Loucy (cell line): ENCODE measurements at regions not wholly inside any gene's neighbourhood (a gene's known extent, or its start where the extent isn't known, plus 50 kb on each side); places are given as distances from the start of the nearest gene placed in this dataset.

Experiments used
- H2AFZ ChIP-seq: fragments of 200-600 bp; sonication (generic); 2 replicates; pipeline ENCODE4 v1.6.0; 2016; ENCODE audit warnings: antibody characterized with exemption, mild to moderate bottlenecking, low read length, moderate library complexity
- H3F3A ChIP-seq: fragments of 200-600 bp; 2 replicates; pipeline ENCODE4 v1.6.0; 2016; ENCODE audit warnings: antibody characterized with exemption, low read depth, mild to moderate bottlenecking
- H3K27me3 ChIP-seq: fragments of 200-600 bp; sonication (generic); 2 replicates; pipeline ENCODE4 v1.6.1; 2014; ENCODE audit warnings: low read length, mild to moderate bottlenecking; ENCODE audit not compliant: insufficient read depth, poor library complexity, severe bottlenecking
- H3K36me3 ChIP-seq: fragments of 200-600 bp; sonication (generic); 2 replicates; pipeline ENCODE4 v1.6.1; 2016; ENCODE audit warnings: low read length; ENCODE audit not compliant: insufficient read depth
- H3K4me1 ChIP-seq: fragments of 200-600 bp; sonication (generic); 2 replicates; pipeline ENCODE4 v1.5.1; 2014; ENCODE audit warnings: low read length, mild to moderate bottlenecking; ENCODE audit not compliant: insufficient read depth, poor library complexity, severe bottlenecking
- H3K4me2 ChIP-seq: fragments of 200-600 bp; sonication (generic); 2 replicates; pipeline ENCODE4 v1.6.0; 2014; ENCODE audit warnings: antibody characterized with exemption, low read length, low read depth, mild to moderate bottlenecking; ENCODE audit not compliant: poor library complexity, severe bottlenecking
- H3K4me3 ChIP-seq: fragments of 200-600 bp; sonication (generic); 2 replicates; pipeline ENCODE4 v1.5.1; 2014; ENCODE audit warnings: low read length, mild to moderate bottlenecking, mixed read lengths; ENCODE audit not compliant: poor library complexity, severe bottlenecking
- H3K79me2 ChIP-seq: fragments of 200-600 bp; sonication (generic); 2 replicates; pipeline ENCODE4 v1.6.1; 2014; ENCODE audit warnings: low read length; ENCODE audit not compliant: insufficient read depth
- H3K9ac ChIP-seq: fragments of 200-600 bp; sonication (generic); 2 replicates; pipeline ENCODE4 v1.6.0; 2014; ENCODE audit warnings: mild to moderate bottlenecking, low read depth, low read length, moderate library complexity; ENCODE audit not compliant: poor library complexity, severe bottlenecking
- H3K9me2 ChIP-seq: fragments of 200-600 bp; sonication (generic); replicated peaks from 2 replicates; pipeline ENCODE4 v1.6.1; 2016; ENCODE audit warnings: low read depth, low read length, mixed read lengths
- H3K9me3 ChIP-seq: fragments of 200-600 bp; sonication (generic); 2 replicates; pipeline ENCODE4 v1.6.1; 2014; ENCODE audit warnings: mild to moderate bottlenecking, antibody characterized with exemption, low read length, low read depth; ENCODE audit not compliant: insufficient read depth
- H4K20me1 ChIP-seq: fragments of 200-600 bp; sonication (generic); 2 replicates; pipeline ENCODE4 v1.6.0; 2014; ENCODE audit warnings: antibody characterized with exemption, low read length, mild to moderate bottlenecking; ENCODE audit not compliant: insufficient read depth, poor library complexity, severe bottlenecking
- EZH2phosphoT487 ChIP-seq: fragments of 200-600 bp; IDR thresholded peaks from 2 replicates; pipeline ENCODE4 v1.6.1; 2018; ENCODE audit warnings: antibody characterized with exemption, mild to moderate bottlenecking, moderate library complexity, borderline replicate concordance
- TF ChIP-seq, protein P1 (sequence below): fragments of 200-600 bp; sonication (generic); conservative IDR thresholded peaks from 2 replicates; pipeline ENCODE4 v1.5.1; 2014; ENCODE audit warnings: mild to moderate bottlenecking, antibody characterized with exemption, low read length

GRCh38 chr2:175737722-175738361 lies 264.2 kb downstream of the LNPK start:
- Histone ChIP-seq H3K4me1 (no peaks in the 10 kb centered on the region), H3K79me2 (no peaks in the 10 kb centered on the region), H3K36me3 (no peaks in the 10 kb centered on the region), H4K20me1 (no peaks in the 10 kb centered on the region), H3K9ac (no peak overlapping the region), H3K4me3 (no peak overlapping the region), H3K9me2 (no peaks in the 10 kb centered on the region), H3K27me3 (no peaks in the 10 kb centered on the region), H3K4me2 (no peak overlapping the region), H2AFZ (no peak overlapping the region), H3F3A (no peaks in the 10 kb centered on the region), H3K9me3 (no peaks in the 10 kb centered on the region)
- TF ChIP-seq EZH2phosphoT487, result no peak
- TF ChIP-seq, protein P1, sequence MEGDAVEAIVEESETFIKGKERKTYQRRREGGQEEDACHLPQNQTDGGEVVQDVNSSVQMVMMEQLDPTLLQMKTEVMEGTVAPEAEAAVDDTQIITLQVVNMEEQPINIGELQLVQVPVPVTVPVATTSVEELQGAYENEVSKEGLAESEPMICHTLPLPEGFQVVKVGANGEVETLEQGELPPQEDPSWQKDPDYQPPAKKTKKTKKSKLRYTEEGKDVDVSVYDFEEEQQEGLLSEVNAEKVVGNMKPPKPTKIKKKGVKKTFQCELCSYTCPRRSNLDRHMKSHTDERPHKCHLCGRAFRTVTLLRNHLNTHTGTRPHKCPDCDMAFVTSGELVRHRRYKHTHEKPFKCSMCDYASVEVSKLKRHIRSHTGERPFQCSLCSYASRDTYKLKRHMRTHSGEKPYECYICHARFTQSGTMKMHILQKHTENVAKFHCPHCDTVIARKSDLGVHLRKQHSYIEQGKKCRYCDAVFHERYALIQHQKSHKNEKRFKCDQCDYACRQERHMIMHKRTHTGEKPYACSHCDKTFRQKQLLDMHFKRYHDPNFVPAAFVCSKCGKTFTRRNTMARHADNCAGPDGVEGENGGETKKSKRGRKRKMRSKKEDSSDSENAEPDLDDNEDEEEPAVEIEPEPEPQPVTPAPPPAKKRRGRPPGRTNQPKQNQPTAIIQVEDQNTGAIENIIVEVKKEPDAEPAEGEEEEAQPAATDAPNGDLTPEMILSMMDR, result no peak

DNA sequence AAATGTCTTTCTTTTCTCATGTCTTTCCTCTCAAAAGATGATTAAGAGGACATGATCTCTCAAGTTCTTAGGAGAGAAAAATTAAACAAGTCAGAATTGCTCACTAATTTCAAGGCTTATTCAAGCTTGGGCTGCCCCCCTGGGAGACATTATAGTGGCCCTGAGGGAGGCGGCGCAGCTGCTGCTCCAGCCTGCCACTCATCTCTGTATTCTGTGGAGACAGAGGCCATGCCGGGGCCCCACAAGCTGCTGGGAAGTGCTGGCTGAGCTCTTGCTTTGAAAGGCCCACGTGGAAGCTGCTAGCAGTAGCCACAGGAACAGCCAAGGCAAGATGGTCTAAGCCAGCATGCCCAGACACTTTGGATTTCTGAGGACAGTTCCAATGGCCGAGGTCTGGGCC lies 267.4 kb downstream of the LNPK start:
- Histone ChIP-seq H3K4me3 (no peak overlapping the region), H4K20me1 (no peaks in the 10 kb centered on the region)
- TF ChIP-seq, protein P1, result no peak
- no peak for TF ChIP-seq EZH2phosphoT487

GRCh38 chr2:175732531-175732930 lies 269.5 kb downstream of the LNPK start:
- no peaks in the 10 kb centered on the region for H3F3A ChIP-seq
- no peaks in the 10 kb centered on the region for H3K9me2 ChIP-seq
- H3K4me2 ChIP-seq, result no peak overlapping the region
- no peak overlapping the region for H2AFZ ChIP-seq
- H3K9ac ChIP-seq, result no peak overlapping the region
- TF ChIP-seq, protein P1, result no peak
- no peak for TF ChIP-seq EZH2phosphoT487
- no peak overlapping the region for H3K4me3 ChIP-seq
- no peaks in the 10 kb centered on the region for H3K4me1 ChIP-seq
- H3K79me2 ChIP-seq, result no peaks in the 10 kb centered on the region
- H4K20me1 ChIP-seq, result no peaks in the 10 kb centered on the region
- H3K9me3 ChIP-seq, result no peaks in the 10 kb centered on the region
- H3K36me3 ChIP-seq, result no peaks in the 10 kb centered on the region
- H3K27me3 ChIP-seq, result no peaks in the 10 kb centered on the region

More for the DNA sequence above, 267.4 kb downstream of the LNPK start:
- no peaks in the 10 kb centered on the region for H3K27me3 ChIP-seq
- H3K4me2 ChIP-seq, result no peak overlapping the region
- no peaks in the 10 kb centered on the region for H3K9me2 ChIP-seq
- no peaks in the 10 kb centered on the region for H3K9me3 ChIP-seq
- H3K4me1 ChIP-seq, result no peaks in the 10 kb centered on the region
- no peak overlapping the region for H2AFZ ChIP-seq
- H3K9ac ChIP-seq, result no peak overlapping the region
- H3F3A ChIP-seq, result no peaks in the 10 kb centered on the region
- H3K79me2 ChIP-seq, result no peaks in the 10 kb centered on the region
- H3K36me3 ChIP-seq, result no peaks in the 10 kb centered on the region
